Uterus (tissue), 3 donors: ENCODE measurements at regions not wholly inside any gene's neighbourhood (a gene's known extent, or its start where the extent isn't known, plus 50 kb on each side); places are given as distances from the start of the nearest gene placed in this dataset.

Experiments
- DNase-seq, 2 donors: peaks; one replicate each; pipeline ENCODE4 v3.0.0-alpha.2; 2019 to 2020
- H3K27ac ChIP-seq, 2 donors: fragments of 200-600 bp; sonication (generic); 1 replicate in 1 of 2; 2 replicates in 1 of 2; pipeline ENCODE4 v1.5.1; 2016 to 2018
- H3K27me3 ChIP-seq, 2 donors: fragments of 200-600 bp; sonication (generic); one replicate each; pipeline ENCODE4 v1.5.1; 2018 to 2019; ENCODE audit warnings: control low read depth in 1 of 2
- H3K36me3 ChIP-seq, 2 donors: fragments of 200-600 bp; sonication (generic); one replicate each; pipeline ENCODE4 v1.5.1; 2019; ENCODE audit warnings: control low read depth in 1 of 2
- H3K4me1 ChIP-seq, 2 donors: fragments of 200-600 bp; sonication (generic); one replicate each; pipeline ENCODE4 v1.5.1; 2018 to 2019; ENCODE audit warnings: control low read depth in 1 of 2
- H3K4me3 ChIP-seq, 2 donors: fragments of 200-600 bp; sonication (generic); 1 replicate in 1 of 2; 2 replicates in 1 of 2; pipeline ENCODE4 v1.5.1; 2018 to 2019; ENCODE audit warnings: mild to moderate bottlenecking in 1 of 2
- H3K9me3 ChIP-seq, 2 donors: fragments of 200-600 bp; sonication (generic); one replicate each; pipeline ENCODE4 v1.5.1; 2019; ENCODE audit warnings: control low read depth in 1 of 2
- POLR2A ChIP-seq, 2 donors: fragments of 450-650 bp; IDR thresholded peaks; one replicate each; pipeline ENCODE4 v1.6.1; 2016; ENCODE audit warnings: antibody characterized with exemption in 2 of 2, mild to moderate bottlenecking in 1 of 2, moderate library complexity in 1 of 2
- intact Hi-C: fragments of 100-400 bp; cut with DNase I; formaldehyde crosslinking; loops from one replicate; pipeline ENCODE4 v1.15.1; 2023; ENCODE audit warnings: low total_unique reads
- TF ChIP-seq, protein P1 (sequence below), 4 experiments: fragments of 200-600 bp in 2 of 4; fragments of 450-650 bp in 2 of 4; sonication (generic) in 2 of 4; IDR thresholded peaks; one replicate each; pipeline ENCODE4 v1.5.1; 2016 to 2019; ENCODE audit warnings: antibody characterized with exemption in 4 of 4, mild to moderate bottlenecking in 2 of 4, moderate library complexity in 1 of 4
- donor health status: DM: yes; HTN: yes; CAD: no.

DNA sequence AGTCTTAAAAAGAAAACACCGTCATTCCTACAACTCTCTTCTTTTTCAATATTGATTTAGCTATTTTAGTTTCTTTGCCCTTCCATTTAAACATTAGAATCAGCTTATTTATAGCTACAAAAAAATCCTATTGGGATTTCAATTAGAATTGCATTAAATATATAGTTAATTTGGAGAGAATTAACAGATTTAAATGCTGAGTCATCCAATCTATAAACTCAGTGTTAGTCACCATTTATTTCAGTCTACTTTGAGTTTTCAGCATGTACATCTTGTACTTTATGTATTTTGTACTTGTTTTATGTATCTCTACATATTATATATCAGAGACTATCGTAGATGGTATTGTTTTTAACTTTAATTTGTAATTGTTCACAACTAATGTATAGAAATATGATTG is 460.0 kb downstream of the KCNH5 start:
- TF ChIP-seq, protein P1, sequence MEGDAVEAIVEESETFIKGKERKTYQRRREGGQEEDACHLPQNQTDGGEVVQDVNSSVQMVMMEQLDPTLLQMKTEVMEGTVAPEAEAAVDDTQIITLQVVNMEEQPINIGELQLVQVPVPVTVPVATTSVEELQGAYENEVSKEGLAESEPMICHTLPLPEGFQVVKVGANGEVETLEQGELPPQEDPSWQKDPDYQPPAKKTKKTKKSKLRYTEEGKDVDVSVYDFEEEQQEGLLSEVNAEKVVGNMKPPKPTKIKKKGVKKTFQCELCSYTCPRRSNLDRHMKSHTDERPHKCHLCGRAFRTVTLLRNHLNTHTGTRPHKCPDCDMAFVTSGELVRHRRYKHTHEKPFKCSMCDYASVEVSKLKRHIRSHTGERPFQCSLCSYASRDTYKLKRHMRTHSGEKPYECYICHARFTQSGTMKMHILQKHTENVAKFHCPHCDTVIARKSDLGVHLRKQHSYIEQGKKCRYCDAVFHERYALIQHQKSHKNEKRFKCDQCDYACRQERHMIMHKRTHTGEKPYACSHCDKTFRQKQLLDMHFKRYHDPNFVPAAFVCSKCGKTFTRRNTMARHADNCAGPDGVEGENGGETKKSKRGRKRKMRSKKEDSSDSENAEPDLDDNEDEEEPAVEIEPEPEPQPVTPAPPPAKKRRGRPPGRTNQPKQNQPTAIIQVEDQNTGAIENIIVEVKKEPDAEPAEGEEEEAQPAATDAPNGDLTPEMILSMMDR (IDR thresholded peaks at IDR 0.05), result no peak
- TF ChIP-seq POLR2A (IDR thresholded peaks at IDR 0.05), result no peak
- Histone ChIP-seq H3K36me3 (no peaks in the 10 kb centered on the region), H3K4me1 (no peaks in the 10 kb centered on the region), H3K9me3 (no peaks in the 10 kb centered on the region), H3K27me3 (no peaks in the 10 kb centered on the region), H3K4me3 (no peak overlapping the region), H3K27ac (no peak overlapping the region)
- intact Hi-C loops, result no loop called here
- no peak for DNase-seq

DNA sequence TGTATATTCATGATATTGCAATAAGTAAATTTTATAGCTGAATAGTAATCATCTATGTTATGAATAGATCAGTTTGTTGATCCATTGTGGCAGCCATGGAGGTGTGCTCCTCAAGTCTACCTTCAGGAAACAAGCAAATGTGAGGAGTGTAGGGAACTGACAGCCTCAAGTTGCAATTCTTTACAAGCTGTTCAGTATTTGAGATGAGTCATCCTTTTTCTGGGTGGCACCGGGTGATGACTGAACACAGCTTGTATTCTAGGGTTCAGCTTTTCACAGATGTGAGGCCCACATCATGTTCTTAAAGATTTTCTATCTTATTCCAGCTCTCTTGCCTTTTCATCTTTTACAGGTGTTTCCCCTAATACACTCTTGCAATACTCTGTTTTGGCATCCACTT is 452.4 kb downstream of the KCNH5 start:
- Histone ChIP-seq H3K36me3 (no peaks in the 10 kb centered on the region), H3K4me3 (no peak overlapping the region), H3K27me3 (no peaks in the 10 kb centered on the region), H3K4me1 (no peaks in the 10 kb centered on the region), H3K9me3 (no peaks in the 10 kb centered on the region), H3K27ac (no peak overlapping the region)
- TF ChIP-seq, protein P1 (IDR thresholded peaks at IDR 0.05), result no peak
- no peak for TF ChIP-seq POLR2A (IDR thresholded peaks at IDR 0.05)
- no peak for DNase-seq
- intact Hi-C loops, result no loop called here

DNA sequence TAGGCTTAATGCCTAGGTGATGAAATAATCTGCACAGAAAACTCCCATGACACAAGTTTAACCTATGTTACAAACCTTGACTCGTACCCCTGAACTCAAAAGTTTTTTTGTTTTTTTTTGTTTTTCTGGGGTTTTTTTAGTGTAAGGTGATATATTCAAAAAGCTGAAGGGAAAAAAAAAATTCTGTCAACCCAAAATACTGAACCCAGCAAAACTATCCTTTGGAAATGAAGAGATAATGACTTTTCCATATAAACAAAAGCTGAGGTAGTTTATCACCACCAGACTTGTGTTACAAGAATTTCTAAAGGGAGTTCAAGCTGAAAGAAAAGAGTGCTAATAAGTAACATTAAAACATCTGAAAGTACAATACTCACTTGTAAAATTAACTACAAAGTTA is 448.1 kb downstream of the KCNH5 start:
- Histone ChIP-seq H3K27me3 (no peaks in the 10 kb centered on the region), H3K4me3 (no peak overlapping the region), H3K27ac (no peak overlapping the region), H3K4me1 (no peaks in the 10 kb centered on the region), H3K9me3 (no peaks in the 10 kb centered on the region), H3K36me3 (no peaks in the 10 kb centered on the region)
- DNase-seq, result no peak
- intact Hi-C loops, result no loop called here
- no peak for TF ChIP-seq POLR2A (IDR thresholded peaks at IDR 0.05)
- TF ChIP-seq, protein P1 (IDR thresholded peaks at IDR 0.05), result no peak

DNA sequence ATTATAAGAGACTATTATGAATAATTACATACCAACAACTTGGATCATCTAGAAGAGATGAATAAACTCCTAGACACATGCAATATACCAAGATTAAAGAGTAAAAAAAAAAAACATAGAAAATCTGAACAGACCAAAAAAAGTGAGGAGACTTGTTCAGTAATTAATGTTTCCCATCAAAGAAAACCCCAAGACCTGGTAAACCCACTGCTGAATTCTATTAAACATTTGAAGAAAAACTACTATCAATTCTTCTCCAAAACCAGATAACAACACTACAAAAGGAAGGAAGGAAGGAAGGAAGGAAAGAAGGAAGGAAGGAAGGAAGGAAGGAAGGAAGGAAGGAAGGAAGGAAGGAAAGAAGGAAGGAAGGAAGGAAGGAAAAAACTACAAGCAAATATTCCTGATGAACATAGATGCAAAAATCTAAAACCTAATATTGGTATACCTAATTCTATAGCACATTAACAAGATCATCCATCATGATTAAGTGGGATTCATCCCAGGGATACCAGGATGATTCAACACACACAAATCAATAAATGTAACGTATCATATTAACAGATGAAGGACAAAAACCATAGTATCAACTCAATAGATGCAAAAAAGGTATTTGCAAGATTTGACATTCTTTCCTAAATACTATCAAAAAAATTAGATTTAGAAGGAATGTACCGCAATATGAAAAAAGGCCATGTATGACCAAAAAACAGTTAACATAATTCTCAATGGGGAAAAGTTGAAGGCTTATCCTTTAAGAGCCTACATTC is 445.5 kb downstream of the KCNH5 start:
- Histone ChIP-seq H3K4me1 (no peaks in the 10 kb centered on the region), H3K36me3 (no peaks in the 10 kb centered on the region), H3K9me3 (no peaks in the 10 kb centered on the region), H3K27me3 (no peaks in the 10 kb centered on the region), H3K4me3 (no peak overlapping the region), H3K27ac (no peak overlapping the region)
- no peak for DNase-seq
- intact Hi-C loops, result no loop called here
- TF ChIP-seq, protein P1 (IDR thresholded peaks at IDR 0.05), result no peak
- no peak for TF ChIP-seq POLR2A (IDR thresholded peaks at IDR 0.05)

DNA sequence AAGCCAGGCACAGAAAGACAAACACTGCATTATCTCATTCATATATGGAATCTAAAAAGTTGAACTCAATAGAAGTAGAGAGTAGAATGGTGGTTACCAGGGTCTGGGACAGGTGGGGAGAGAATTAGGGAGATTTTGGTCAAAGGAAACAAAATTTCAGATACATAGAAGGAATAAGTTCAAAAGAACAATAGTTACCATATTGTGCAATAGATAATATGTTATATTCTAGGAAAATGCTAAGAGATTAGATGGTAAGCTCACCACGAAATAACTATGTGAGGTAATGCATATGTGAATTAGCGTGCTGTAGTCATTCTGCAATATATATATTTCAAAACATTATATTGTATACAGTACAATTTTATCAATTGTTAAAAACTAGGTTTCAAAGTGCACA is 442.5 kb downstream of the KCNH5 start:
- no peak for DNase-seq
- H3K4me3 ChIP-seq, result no peak overlapping the region
- intact Hi-C loops, result no loop called here

More for the DNA sequence above, 442.5 kb downstream of the KCNH5 start:
- TF ChIP-seq, protein P1 (IDR thresholded peaks at IDR 0.05), result no peak
- no peak for TF ChIP-seq POLR2A (IDR thresholded peaks at IDR 0.05)
- no peaks in the 10 kb centered on the region for H3K36me3 ChIP-seq
- no peaks in the 10 kb centered on the region for H3K9me3 ChIP-seq
- H3K4me1 ChIP-seq, result no peaks in the 10 kb centered on the region
- no peak overlapping the region for H3K27ac ChIP-seq
- no peaks in the 10 kb centered on the region for H3K27me3 ChIP-seq
